Stimulated activated naive CD8-positive, alpha-beta T cell treated with anti-CD3 and anti-CD28 coated beads, Interleukin-15, Interleukin-2, amounts not matched to agents 100 U/mL and 50 U/mL, for 24 hours (primary cell): ENCODE measurements at regions not wholly inside any gene's neighbourhood (a gene's known extent, or its start where the extent isn't known, plus 50 kb on each side); places are given as distances from the start of the nearest gene placed in this dataset.
A peak's percentile ranks its signal among the peaks of the same experiment; 100 is the strongest.

Source experiments
- ATAC-seq: fragments of 150-1000 bp; cut with Tn5 transposase; one replicate; pipeline ENCODE4 v1.10.0; 2021
- DNase-seq: peaks from one replicate; pipeline ENCODE4 v3.0.0; 2021

GRCh38 chr6:25012657-25013056 lies 76.9 kb upstream of the RIPOR2 start:
- ATAC-seq (no peak), DNase-seq (no peak)

- ATAC-seq = peak; percentile 63
- DNase-seq = peak; percentile 51
Measured at GRCh38 chr6:25013246-25013645, 77.5 kb upstream of the RIPOR2 start.

- DNase-seq (no peak), ATAC-seq (no peak)
Measured at GRCh38 chr6:25014369-25014768, 78.6 kb upstream of the RIPOR2 start.

- no peak for DNase-seq
- peak; percentile 78 for ATAC-seq
Measured at GRCh38 chr6:25014791-25015560, 79.2 kb upstream of the RIPOR2 start.

GRCh38 chr6:25016014-25016720 lies 80.4 kb upstream of the RIPOR2 start:
- ATAC-seq = no peak
- DNase-seq = no peak

- ATAC-seq (no peak), DNase-seq (no peak)
Measured at GRCh38 chr6:25017486-25017885, 81.7 kb upstream of the RIPOR2 start.

GRCh38 chr6:25017932-25018567 lies 82.3 kb upstream of the RIPOR2 start:
- peak; percentile 62 for ATAC-seq

GRCh38 chr6:25018568-25018954 lies 82.8 kb upstream of the RIPOR2 start:
- DNase-seq (no peak), ATAC-seq (no peak)

More at GRCh38 chr6:25017932-25018567, 82.3 kb upstream of the RIPOR2 start:
- DNase-seq = peak; percentile 75

GRCh38 chr6:25022140-25022553 lies 86.4 kb upstream of the RIPOR2 start:
- ATAC-seq (no peak), DNase-seq (no peak)

GRCh38 chr6:25023781-25024180 lies 88.0 kb upstream of the RIPOR2 start:
- no peak for ATAC-seq
- no peak for DNase-seq

GRCh38 chr6:25024821-25025220 lies 89.1 kb upstream of the RIPOR2 start:
- DNase-seq (no peak), ATAC-seq (no peak)

- no peak for DNase-seq
- no peak for ATAC-seq
Measured at GRCh38 chr6:25025248-25025918, 89.6 kb upstream of the RIPOR2 start.

GRCh38 chr6:25025919-25026301 lies 90.2 kb upstream of the RIPOR2 start:
- ATAC-seq = peak; percentile 41
- no peak for DNase-seq

GRCh38 chr6:25026723-25027122 lies 91.0 kb upstream of the RIPOR2 start:
- ATAC-seq = no peak
- no peak for DNase-seq

- DNase-seq = peak; percentile 75
Measured at GRCh38 chr6:25027221-25027916, 91.6 kb upstream of the RIPOR2 start.

GRCh38 chr6:25028328-25028727 lies 92.6 kb upstream of the RIPOR2 start:
- ATAC-seq (no peak), DNase-seq (no peak)

More at GRCh38 chr6:25027221-25027916, 91.6 kb upstream of the RIPOR2 start:
- ATAC-seq = peak; percentile 89

- no peak for DNase-seq
- ATAC-seq = no peak
Measured at GRCh38 chr6:25032934-25033333, 97.2 kb upstream of the RIPOR2 start.

GRCh38 chr6:25034431-25034921 lies 98.7 kb upstream of the RIPOR2 start:
- no peak for ATAC-seq
- DNase-seq = no peak

GRCh38 chr6:25035174-25035511 lies 99.4 kb upstream of the RIPOR2 start:
- DNase-seq = no peak
- ATAC-seq = no peak

- DNase-seq (no peak), ATAC-seq (peak; percentile 35)
Measured at GRCh38 chr6:25035512-25036435, 100.0 kb upstream of the RIPOR2 start.

- DNase-seq (no peak), ATAC-seq (no peak)
Measured at GRCh38 chr6:25036461-25036860, 100.7 kb upstream of the RIPOR2 start.
